CD4-positive, alpha-beta memory T cell (primary cell): ENCODE measurements at regions not wholly inside any gene's neighbourhood (a gene's known extent, or its start where the extent isn't known, plus 50 kb on each side); places are given as distances from the start of the nearest gene placed in this dataset.
A peak's percentile ranks its signal among the peaks of the same experiment; 100 is the strongest.

Source experiments
- CTCF ChIA-PET: fragments of 350-600 bp; sonication (Branson Sonifier 250); formaldehyde crosslinking; loops from one replicate; lab custom pipeline; 2021; ENCODE audit warnings: inconsistent platforms; ENCODE audit not compliant: partially characterized antibody; lab: Charles Lee
- POLR2A ChIA-PET: fragments of 350-600 bp; sonication (Branson Sonifier 250); formaldehyde crosslinking; loops from one replicate; lab custom pipeline; 2021; ENCODE audit not compliant: partially characterized antibody; lab: Charles Lee
- DNase-seq, 5 donors: peaks; one replicate each; pipeline versions ENCODE4 v3.0.0 to v3.0.0-alpha.2; 2020 to 2022; ENCODE audit warnings: mixed read lengths in 1 of 5
- H3K27ac ChIP-seq: one replicate; pipeline ENCODE4 v1.7.0; 2013; ENCODE audit warnings: low read depth, low read length
- H3K27me3 ChIP-seq: 2 replicates; pipeline ENCODE4 v1.7.0; 2013; ENCODE audit warnings: mild to moderate bottlenecking, low read length, moderate library complexity; ENCODE audit not compliant: insufficient read depth
- H3K36me3 ChIP-seq: 2 replicates; pipeline ENCODE4 v1.7.0; 2013; ENCODE audit warnings: mild to moderate bottlenecking, low read length, moderate library complexity; ENCODE audit not compliant: insufficient read depth
- H3K4me1 ChIP-seq: 2 replicates; pipeline ENCODE4 v1.7.0; 2013; ENCODE audit warnings: mild to moderate bottlenecking, low read length, moderate library complexity; ENCODE audit not compliant: insufficient read depth
- H3K4me3 ChIP-seq, 2 donors: one replicate each; pipeline ENCODE4 v1.7.0; 2013; ENCODE audit warnings: low read length in 2 of 2, mild to moderate bottlenecking in 1 of 2
- H3K9me3 ChIP-seq, 2 donors: one replicate each; pipeline ENCODE4 v1.7.0; 2013; ENCODE audit warnings: low read length in 2 of 2, control low read depth in 1 of 2; ENCODE audit not compliant: control insufficient read depth in 1 of 2
- H3K27ac Mint-ChIP-seq, 7 donors: one replicate each; pipeline ENCODE4 v1.8.0; 2020 to 2021; ENCODE audit warnings: mixed read lengths in 7 of 7, mild to moderate bottlenecking in 6 of 7, inconsistent platforms in 3 of 7, moderate library complexity in 3 of 7
- H3K27me3 Mint-ChIP-seq, 2 donors: one replicate each; pipeline ENCODE4 v1.8.0; 2020 to 2021; ENCODE audit warnings: mixed read lengths in 2 of 2
- H3K36me3 Mint-ChIP-seq, 2 donors: one replicate each; pipeline ENCODE4 v1.8.0; 2020 to 2021; ENCODE audit warnings: mixed read lengths in 2 of 2, inconsistent platforms in 1 of 2, mild to moderate bottlenecking in 1 of 2
- H3K4me1 Mint-ChIP-seq, 4 donors: one replicate each; pipeline ENCODE4 v1.8.0; 2020 to 2021; ENCODE audit warnings: mixed read lengths in 4 of 4, mild to moderate bottlenecking in 1 of 4
- H3K4me3 Mint-ChIP-seq, 8 donors: one replicate each; pipeline ENCODE4 v1.8.0; 2020 to 2021; ENCODE audit warnings: mixed read lengths in 8 of 8, mild to moderate bottlenecking in 7 of 8, moderate library complexity in 6 of 8, inconsistent platforms in 3 of 8
- H3K9me3 Mint-ChIP-seq, 8 donors: one replicate each; pipeline ENCODE4 v1.8.0; 2020 to 2021; ENCODE audit warnings: mixed read lengths in 8 of 8, mild to moderate bottlenecking in 5 of 8, inconsistent platforms in 3 of 8, moderate library complexity in 1 of 8
- intact Hi-C: fragments of 100-400 bp; cut with micrococcal nuclease; formaldehyde crosslinking; loops from one replicate; pipeline ENCODE4 v1.15.1; 2023

GRCh38 chr1:117682372-117682771 lies 76.5 kb downstream of the TENT5C start:
- Histone ChIP-seq H3K4me3 (no peak overlapping the region), H3K27ac (no peak overlapping the region), H3K27me3 (no peaks in the 10 kb centered on the region), H3K9me3 (no peaks in the 10 kb centered on the region), H3K36me3 (no peaks in the 10 kb centered on the region), H3K4me1 (no peaks in the 10 kb centered on the region)
- Mint-ChIP-seq H3K36me3 (no peaks in the 10 kb centered on the region), H3K27ac (peak overlapping the region in 1 of 7 donors; percentile 68), H3K9me3 (peaks cover 0 to 3% (median 0%) of the 10 kb centered on the region in 8 donors), H3K4me1 (peaks cover 0 to 4% (median under 1%) of the 10 kb centered on the region in 4 donors), H3K27me3 (peaks cover 0 to 2% of the 10 kb centered on the region in 2 donors), H3K4me3 (no peak overlapping the region)
- POLR2A ChIA-PET, result no interaction called here
- DNase-seq, result no peak
- intact Hi-C loops, result no loop called here
- CTCF ChIA-PET, result interaction anchor here (0.6 to 19.1 kb wide), 6 partner anchors 8 to 265 kb away, joined by 3 to 179 read pairs (median 4); no protein-coding TSS in a partner anchor

GRCh38 chr1:117683571-117684285 lies 77.9 kb downstream of the TENT5C start:
- Histone ChIP-seq H3K27ac (no peak overlapping the region), H3K27me3 (no peaks in the 10 kb centered on the region), H3K4me1 (no peaks in the 10 kb centered on the region), H3K36me3 (no peaks in the 10 kb centered on the region), H3K9me3 (no peaks in the 10 kb centered on the region), H3K4me3 (no peak overlapping the region)
- ChIA-PET CTCF (interaction anchor here (19.1 kb wide), 1 partner anchor 72 kb away, joined by 179 read pairs; no protein-coding TSS in a partner anchor), POLR2A (no interaction called here)
- Mint-ChIP-seq H3K4me3 (no peak overlapping the region), H3K9me3 (peaks cover 0 to 3% (median 0%) of the 10 kb centered on the region in 8 donors), H3K27me3 (peaks cover under 1 to 2% of the 10 kb centered on the region in 2 donors), H3K4me1 (peaks cover 0 to 4% (median under 1%) of the 10 kb centered on the region in 4 donors), H3K36me3 (no peaks in the 10 kb centered on the region), H3K27ac (peak overlapping the region in 1 of 7 donors; percentile 72)
- no peak for DNase-seq
- intact Hi-C loops, result no loop called here

- Mint-ChIP-seq H3K4me1 (peaks cover 0 to 4% (median under 1%) of the 10 kb centered on the region in 4 donors), H3K27ac (no peak overlapping the region), H3K9me3 (peaks cover 0 to 3% (median 0%) of the 10 kb centered on the region in 8 donors), H3K27me3 (peaks cover 1 to 2% of the 10 kb centered on the region in 2 donors), H3K36me3 (no peaks in the 10 kb centered on the region), H3K4me3 (no peak overlapping the region)
- ChIA-PET CTCF (interaction anchor here (1.3 to 19.1 kb wide), 2 partner anchors 12 to 70 kb away, joined by 3 to 179 read pairs; no protein-coding TSS in a partner anchor), POLR2A (no interaction called here)
- intact Hi-C loops, result no loop called here
- no peaks in the 10 kb centered on the region for H3K36me3 ChIP-seq
- H3K4me3 ChIP-seq, result no peak overlapping the region
- H3K4me1 ChIP-seq, result no peaks in the 10 kb centered on the region
- no peaks in the 10 kb centered on the region for H3K27me3 ChIP-seq
- no peak for DNase-seq
- H3K9me3 ChIP-seq, result no peaks in the 10 kb centered on the region
- no peak overlapping the region for H3K27ac ChIP-seq
Measured at GRCh38 chr1:117685936-117686806, 80.3 kb downstream of the TENT5C start.

GRCh38 chr1:117686907-117687306 lies 81.1 kb downstream of the TENT5C start:
- Histone ChIP-seq H3K27me3 (no peaks in the 10 kb centered on the region), H3K36me3 (no peaks in the 10 kb centered on the region), H3K4me1 (no peaks in the 10 kb centered on the region), H3K9me3 (no peaks in the 10 kb centered on the region), H3K4me3 (no peak overlapping the region), H3K27ac (no peak overlapping the region)
- ChIA-PET CTCF (interaction anchor here (1.2 to 19.1 kb wide), 3 partner anchors 13 to 152 kb away, joined by 3 to 179 read pairs (median 8); no protein-coding TSS in a partner anchor), POLR2A (no interaction called here)
- Mint-ChIP-seq H3K4me3 (no peak overlapping the region), H3K27ac (no peak overlapping the region), H3K36me3 (no peaks in the 10 kb centered on the region), H3K27me3 (peaks cover 1 to 2% of the 10 kb centered on the region in 2 donors), H3K4me1 (peaks cover 0 to under 1% (median 0%) of the 10 kb centered on the region in 4 donors), H3K9me3 (peaks cover 0 to 3% (median 0%) of the 10 kb centered on the region in 8 donors)
- DNase-seq, result no peak
- intact Hi-C loops, result no loop called here

- Mint-ChIP-seq H3K4me1 (no peaks in the 10 kb centered on the region), H3K4me3 (no peak overlapping the region), H3K9me3 (peaks cover 0 to 3% (median 0%) of the 10 kb centered on the region in 8 donors), H3K27me3 (peaks cover 3 to 4% of the 10 kb centered on the region in 2 donors), H3K27ac (no peak overlapping the region), H3K36me3 (no peaks in the 10 kb centered on the region)
- ChIA-PET POLR2A (no interaction called here), CTCF (interaction anchor here (1.4 to 1.5 kb wide), 2 partner anchors 14 to 155 kb away, joined by 5 read pairs; no protein-coding TSS in a partner anchor)
- H3K9me3 ChIP-seq, result no peaks in the 10 kb centered on the region
- no peak for DNase-seq
- no peak overlapping the region for H3K27ac ChIP-seq
- intact Hi-C loops, result no loop called here
- no peaks in the 10 kb centered on the region for H3K27me3 ChIP-seq
- H3K4me3 ChIP-seq, result no peak overlapping the region
- no peaks in the 10 kb centered on the region for H3K4me1 ChIP-seq
- H3K36me3 ChIP-seq, result no peaks in the 10 kb centered on the region
Measured at GRCh38 chr1:117689997-117690625, 84.3 kb downstream of the TENT5C start.

GRCh38 chr1:117691942-117692341 lies 86.1 kb downstream of the TENT5C start:
- Mint-ChIP-seq H3K27ac (no peak overlapping the region), H3K36me3 (no peaks in the 10 kb centered on the region), H3K9me3 (no peaks in the 10 kb centered on the region), H3K4me1 (no peaks in the 10 kb centered on the region), H3K27me3 (peaks cover 3 to 4% of the 10 kb centered on the region in 2 donors), H3K4me3 (no peak overlapping the region)
- no peaks in the 10 kb centered on the region for H3K4me1 ChIP-seq
- no peaks in the 10 kb centered on the region for H3K27me3 ChIP-seq
- no peaks in the 10 kb centered on the region for H3K9me3 ChIP-seq
- ChIA-PET POLR2A (no interaction called here), CTCF (interaction anchor here (1.1 to 1.2 kb wide), 2 partner anchors 63 to 157 kb away, joined by 3 read pairs; no protein-coding TSS in a partner anchor)
- H3K27ac ChIP-seq, result no peak overlapping the region
- no peak overlapping the region for H3K4me3 ChIP-seq
- intact Hi-C loops, result no loop called here
- no peaks in the 10 kb centered on the region for H3K36me3 ChIP-seq
- no peak for DNase-seq
